Smooth muscle cell (in vitro differentiated cells): ENCODE measurements at regions not wholly inside any gene's neighbourhood (a gene's known extent, or its start where the extent isn't known, plus 50 kb on each side); places are given as distances from the start of the nearest gene placed in this dataset.

ENCODE experiments used
- DNase-seq: peaks from one replicate; lab custom pipeline; 2025; ENCODE audit not compliant: unreplicated experiment; lab: John Stamatoyannopoulos, UW
- H2AFZ ChIP-seq: fragments of 200-600 bp; sonication (generic); 2 replicates; pipeline ENCODE4 v1.6.0; 2016; ENCODE audit warnings: antibody characterized with exemption, low read depth, mild to moderate bottlenecking
- H3F3A ChIP-seq: fragments of 200-600 bp; sonication (generic); 2 replicates; pipeline ENCODE4 v1.6.0; 2017; ENCODE audit warnings: antibody characterized with exemption, low read depth
- H3K27ac ChIP-seq: fragments of 200-600 bp; sonication (generic); 2 replicates; pipeline ENCODE4 v1.5.1; 2016; ENCODE audit warnings: low read depth, mild to moderate bottlenecking
- H3K27me3 ChIP-seq: fragments of 200-600 bp; sonication (generic); 2 replicates; pipeline ENCODE4 v1.6.1; 2016; ENCODE audit warnings: low read depth, mild to moderate bottlenecking
- H3K36me3 ChIP-seq: fragments of 200-600 bp; sonication (generic); 2 replicates; pipeline ENCODE4 v1.5.1; 2016; ENCODE audit warnings: low read depth
- H3K4me1 ChIP-seq: fragments of 200-600 bp; sonication (generic); 2 replicates; pipeline ENCODE4 v1.5.1; 2016; ENCODE audit warnings: low read depth
- H3K4me2 ChIP-seq: fragments of 200-600 bp; sonication (generic); 2 replicates; pipeline ENCODE4 v1.6.0; 2016; ENCODE audit warnings: mild to moderate bottlenecking
- H3K4me3 ChIP-seq: fragments of 200-600 bp; sonication (generic); 2 replicates; pipeline ENCODE4 v1.5.1; 2016; ENCODE audit warnings: mild to moderate bottlenecking
- H3K79me2 ChIP-seq: fragments of 200-600 bp; sonication (generic); 2 replicates; pipeline ENCODE4 v1.6.0; 2016; ENCODE audit warnings: low read depth, mild to moderate bottlenecking
- H3K9ac ChIP-seq: fragments of 200-600 bp; sonication (generic); 2 replicates; pipeline ENCODE4 v1.6.0; 2016; ENCODE audit warnings: low read depth
- H3K9me3 ChIP-seq: fragments of 200-600 bp; sonication (generic); replicated peaks from 2 replicates; pipeline ENCODE4 v1.5.1; 2016; ENCODE audit warnings: low read depth
- H4K20me1 ChIP-seq: fragments of 200-600 bp; sonication (generic); 2 replicates; pipeline ENCODE4 v1.6.0; 2016; ENCODE audit warnings: low read depth
- CTCF ChIP-seq: fragments of 200-600 bp; sonication (generic); IDR thresholded peaks from 2 replicates; pipeline ENCODE4 v1.5.1; 2017; ENCODE audit warnings: borderline replicate concordance, mild to moderate bottlenecking, antibody characterized with exemption; ENCODE audit not compliant: insufficient read depth, poor library complexity, severe bottlenecking
- WGBS: methylation state at CpG from one replicate; pipeline ENCODE4 v1.1.7; 2016; ENCODE audit warnings: low lambda C conversion rate; 5-methylcytosine and 5-hydroxymethylcytosine counted together

GRCh38 chr14:105933238-105933637 lies 406.9 kb downstream of the TMEM121 start:
- Histone ChIP-seq H3F3A (no peaks in the 10 kb centered on the region), H3K4me3 (no peak overlapping the region), H3K9ac (no peak overlapping the region), H3K9me3 (peaks cover 16% of the 10 kb centered on the region), H3K79me2 (no peaks in the 10 kb centered on the region), H4K20me1 (no peaks in the 10 kb centered on the region), H2AFZ (no peak overlapping the region), H3K27ac (no peak overlapping the region), H3K27me3 (no peaks in the 10 kb centered on the region), H3K4me1 (no peaks in the 10 kb centered on the region), H3K36me3 (no peaks in the 10 kb centered on the region), H3K4me2 (no peak overlapping the region)
- TF ChIP-seq CTCF, result no peak
- WGBS, result 57% methylated on average over 7 of the region's 7 CpGs
- no peak for DNase-seq

GRCh38 chr14:105935384-105935783 lies 409.0 kb downstream of the TMEM121 start:
- H3K4me2 ChIP-seq, result no peak overlapping the region
- no peak overlapping the region for H2AFZ ChIP-seq
- H3K79me2 ChIP-seq, result no peaks in the 10 kb centered on the region
- H3K9me3 ChIP-seq, result peaks cover 11% of the 10 kb centered on the region
- no peaks in the 10 kb centered on the region for H3K4me1 ChIP-seq
- DNase-seq, result no peak
- no peaks in the 10 kb centered on the region for H3F3A ChIP-seq
- H4K20me1 ChIP-seq, result no peaks in the 10 kb centered on the region
- 58% methylated on average over 3 of the region's 3 CpGs for WGBS
- H3K27ac ChIP-seq, result no peak overlapping the region
- no peaks in the 10 kb centered on the region for H3K36me3 ChIP-seq
- no peak for TF ChIP-seq CTCF
- no peak overlapping the region for H3K4me3 ChIP-seq
- no peak overlapping the region for H3K9ac ChIP-seq
- no peaks in the 10 kb centered on the region for H3K27me3 ChIP-seq

GRCh38 chr14:105937253-105938054 lies 411.1 kb downstream of the TMEM121 start:
- Histone ChIP-seq H3K9me3 (peaks cover 11% of the 10 kb centered on the region), H3K4me3 (no peak overlapping the region), H3K4me2 (no peak overlapping the region), H4K20me1 (no peaks in the 10 kb centered on the region), H3K4me1 (no peaks in the 10 kb centered on the region), H3K36me3 (no peaks in the 10 kb centered on the region), H3F3A (no peaks in the 10 kb centered on the region), H3K9ac (no peak overlapping the region), H3K27ac (no peak overlapping the region), H3K79me2 (no peaks in the 10 kb centered on the region), H3K27me3 (no peaks in the 10 kb centered on the region), H2AFZ (no peak overlapping the region)
- no peak for TF ChIP-seq CTCF
- no peak for DNase-seq
- WGBS, result 85% methylated on average over 11 of the region's 11 CpGs
